ENCODE measurements at regions not wholly inside any gene's neighbourhood (a gene's known extent, or its start where the extent isn't known, plus 50 kb on each side); places are given as distances from the start of the nearest gene placed in this dataset.
"Not testable (repeated sequence)": the region's sequence is repeated elsewhere in the genome, so short reads cannot be mapped to it uniquely, and the experiment has no call there.

- no peak overlapping the region for H3K27ac Mint-ChIP-seq
- no peaks in the 10 kb centered on the region for H3K27me3 Mint-ChIP-seq (ENCODE audit: insufficient read depth)
Observed at GRCh38 chr3:145259166-145259880, 901.7 kb downstream of the PLOD2 start.

GRCh38 chr3:145263458-145263857 lies 897.5 kb downstream of the PLOD2 start:
- H3K9ac ChIP-seq (ENCODE audit: extremely low read depth, low read length, poor library complexity, severe bottlenecking); H3K4me3 ChIP-seq (ENCODE audit: low read length); H3K27ac ChIP-seq (ENCODE audit: low read depth, low read length); H3K36me3 Mint-ChIP-seq (ENCODE audit: low read depth); H3K4me3 Mint-ChIP-seq; H3K27ac Mint-ChIP-seq; H3K4me1 Mint-ChIP-seq; H3K4me1 ChIP-seq (ENCODE audit: control insufficient read depth, insufficient read depth, low read length); H3K9me3 Mint-ChIP-seq; H3K36me3 ChIP-seq (ENCODE audit: control insufficient read depth, insufficient read depth, low read length); DNase-seq; H3K27me3 Mint-ChIP-seq (ENCODE audit: insufficient read depth); H3K27me3 ChIP-seq (ENCODE audit: control insufficient read depth, insufficient read depth, low read length, poor library complexity, severe bottlenecking): not testable (repeated sequence)
- peaks cover 17% of the 10 kb centered on the region for H3K9me3 ChIP-seq (ENCODE audit: control insufficient read depth, low read length)
- 75% methylated on average over 1 of the region's 1 CpG; no CpG with 5 or more reads in 1 of the 2 experiments for WGBS, 2 experiments (ENCODE audit: insufficient coverage in 1 of 2, insufficient read length in 1 of 2)

More at GRCh38 chr3:145259166-145259880, 901.7 kb downstream of the PLOD2 start:
- H3K4me3 ChIP-seq (ENCODE audit: low read length): no peak overlapping the region
- no peaks in the 10 kb centered on the region for H3K4me1 ChIP-seq (ENCODE audit: control insufficient read depth, insufficient read depth, low read length)
- H3K9ac ChIP-seq (ENCODE audit: extremely low read depth, low read length, poor library complexity, severe bottlenecking): no peak overlapping the region
- Mint-ChIP-seq H3K36me3 (ENCODE audit: low read depth) (peaks cover 10% of the 10 kb centered on the region), H3K4me1 (peaks cover 2% of the 10 kb centered on the region), H3K9me3 (peaks cover 21% of the 10 kb centered on the region), H3K4me3 (no peak overlapping the region)
- 90 to 94% methylated on average over 2 to 3 of the region's 3 CpGs for WGBS, 2 experiments (ENCODE audit: insufficient coverage in 1 of 2, insufficient read length in 1 of 2)
- H3K27me3 ChIP-seq (ENCODE audit: control insufficient read depth, insufficient read depth, low read length, poor library complexity, severe bottlenecking): no peaks in the 10 kb centered on the region
- DNase-seq: no peak
- TF ChIP-seq, protein P1, sequence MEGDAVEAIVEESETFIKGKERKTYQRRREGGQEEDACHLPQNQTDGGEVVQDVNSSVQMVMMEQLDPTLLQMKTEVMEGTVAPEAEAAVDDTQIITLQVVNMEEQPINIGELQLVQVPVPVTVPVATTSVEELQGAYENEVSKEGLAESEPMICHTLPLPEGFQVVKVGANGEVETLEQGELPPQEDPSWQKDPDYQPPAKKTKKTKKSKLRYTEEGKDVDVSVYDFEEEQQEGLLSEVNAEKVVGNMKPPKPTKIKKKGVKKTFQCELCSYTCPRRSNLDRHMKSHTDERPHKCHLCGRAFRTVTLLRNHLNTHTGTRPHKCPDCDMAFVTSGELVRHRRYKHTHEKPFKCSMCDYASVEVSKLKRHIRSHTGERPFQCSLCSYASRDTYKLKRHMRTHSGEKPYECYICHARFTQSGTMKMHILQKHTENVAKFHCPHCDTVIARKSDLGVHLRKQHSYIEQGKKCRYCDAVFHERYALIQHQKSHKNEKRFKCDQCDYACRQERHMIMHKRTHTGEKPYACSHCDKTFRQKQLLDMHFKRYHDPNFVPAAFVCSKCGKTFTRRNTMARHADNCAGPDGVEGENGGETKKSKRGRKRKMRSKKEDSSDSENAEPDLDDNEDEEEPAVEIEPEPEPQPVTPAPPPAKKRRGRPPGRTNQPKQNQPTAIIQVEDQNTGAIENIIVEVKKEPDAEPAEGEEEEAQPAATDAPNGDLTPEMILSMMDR (conservative IDR thresholded peaks at IDR 0.05): no peak
- peaks cover 19% of the 10 kb centered on the region for H3K9me3 ChIP-seq (ENCODE audit: control insufficient read depth, low read length)
- no peak overlapping the region for H3K27ac ChIP-seq (ENCODE audit: low read depth, low read length)
- H3K36me3 ChIP-seq (ENCODE audit: control insufficient read depth, insufficient read depth, low read length): no peaks in the 10 kb centered on the region

DNA sequence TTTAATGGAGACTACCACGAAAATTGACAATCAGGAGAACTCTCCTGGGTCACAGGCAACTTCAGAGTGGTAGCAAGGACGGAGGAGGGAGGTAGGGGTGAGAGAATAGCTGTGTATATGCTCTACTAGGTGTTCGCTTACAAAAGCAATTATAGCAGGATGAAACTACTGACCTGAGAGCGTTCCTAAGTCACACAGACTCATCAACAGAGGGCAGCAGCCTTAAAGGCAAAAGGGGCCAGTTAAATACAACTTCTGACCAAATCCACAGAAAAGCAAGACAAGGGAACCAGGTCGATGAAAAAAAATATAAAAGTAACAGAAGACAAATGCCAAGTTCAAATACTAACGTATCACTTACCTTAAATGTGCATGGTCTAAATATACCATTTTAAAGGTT lies 894.6 kb downstream of the PLOD2 start:
- no peaks in the 10 kb centered on the region for H3K4me1 Mint-ChIP-seq
- H3K36me3 ChIP-seq (ENCODE audit: control insufficient read depth, insufficient read depth, low read length): no peaks in the 10 kb centered on the region
- no peak overlapping the region for H3K27ac ChIP-seq (ENCODE audit: low read depth, low read length)
- H3K27me3 Mint-ChIP-seq (ENCODE audit: insufficient read depth): no peaks in the 10 kb centered on the region
- no peak overlapping the region for H3K4me3 ChIP-seq (ENCODE audit: low read length)
- H3K27me3 ChIP-seq (ENCODE audit: control insufficient read depth, insufficient read depth, low read length, poor library complexity, severe bottlenecking): no peaks in the 10 kb centered on the region
- no peak for DNase-seq
- TF ChIP-seq, protein P1 (conservative IDR thresholded peaks at IDR 0.05): peak; percentile 61
- 73 to 86% methylated on average over 4 to 5 of the region's 6 CpGs for WGBS, 2 experiments (ENCODE audit: insufficient coverage in 1 of 2, insufficient read length in 1 of 2)
- H3K9me3 ChIP-seq (ENCODE audit: control insufficient read depth, low read length): no peaks in the 10 kb centered on the region
- no peaks in the 10 kb centered on the region for H3K36me3 Mint-ChIP-seq (ENCODE audit: low read depth)
- no peak overlapping the region for H3K9ac ChIP-seq (ENCODE audit: extremely low read depth, low read length, poor library complexity, severe bottlenecking)
- H3K27ac Mint-ChIP-seq: no peak overlapping the region
- H3K4me3 Mint-ChIP-seq: no peak overlapping the region
- H3K9me3 Mint-ChIP-seq: no peaks in the 10 kb centered on the region
- H3K4me1 ChIP-seq (ENCODE audit: control insufficient read depth, insufficient read depth, low read length): no peaks in the 10 kb centered on the region
